H1 (cell line): ENCODE measurements at regions not wholly inside any gene's neighbourhood (a gene's known extent, or its start where the extent isn't known, plus 50 kb on each side); places are given as distances from the start of the nearest gene placed in this dataset.

Experiments used
- CTCF ChIA-PET: fragments of 300-600 bp; sonication (Branson Sonifier 250); formaldehyde crosslinking; loops from one replicate; lab custom pipeline; 2021; ENCODE audit not compliant: partially characterized antibody; lab: Charles Lee
- POLR2A ChIA-PET: fragments of 300-600 bp; sonication (Branson Sonifier 250); formaldehyde crosslinking; loops from one replicate; lab custom pipeline; 2021; ENCODE audit warnings: inconsistent platforms; ENCODE audit not compliant: partially characterized antibody; lab: Charles Lee
- DNase-seq, 2 experiments: peaks; one replicate each; pipeline versions ENCODE4 v3.0.0 to v3.0.0-alpha.2; 2010 to 2022; ENCODE audit warnings: low spot score in 2 of 2, low read depth in 1 of 2, mixed read lengths in 1 of 2
- FAIRE-seq: peaks from 2 replicates; lab custom pipeline; 2011; peaks lifted over from hg19 to GRCh38; lab: Jason Lieb, UNC
- H2AFZ ChIP-seq: 2 replicates; pipeline ENCODE4 v1.8.1; 2012; ENCODE audit warnings: low read length, inconsistent platforms
- H2AK5ac ChIP-seq: 2 replicates; pipeline ENCODE4 v1.6.1; 2013; ENCODE audit warnings: low read depth, low read length
- H2BK120ac ChIP-seq: replicated peaks from 2 replicates; pipeline ENCODE3; 2013; ENCODE audit warnings: low read depth, low read length, inconsistent platforms
- H2BK12ac ChIP-seq: 2 replicates; pipeline ENCODE4 v1.6.1; 2013; ENCODE audit warnings: low read depth, low read length
- H2BK15ac ChIP-seq: 2 replicates; pipeline ENCODE4 v1.6.1; 2013; ENCODE audit warnings: low read length
- H2BK20ac ChIP-seq: 2 replicates; pipeline ENCODE4 v1.6.1; 2013; ENCODE audit warnings: low read length
- H2BK5ac ChIP-seq: 2 replicates; pipeline ENCODE4 v1.6.1; 2013; ENCODE audit warnings: low read depth, low read length
- H3K14ac ChIP-seq: 2 replicates; pipeline ENCODE4 v1.6.1; 2013; ENCODE audit warnings: inconsistent platforms; ENCODE audit not compliant: insufficient read length
- H3K18ac ChIP-seq: 2 replicates; pipeline ENCODE4 v1.6.1; 2013; ENCODE audit warnings: low read length; ENCODE audit errors: extremely low read depth
- H3K23ac ChIP-seq: 2 replicates; pipeline ENCODE4 v1.6.1; 2013; ENCODE audit warnings: inconsistent platforms; ENCODE audit not compliant: insufficient read length
- H3K23me2 ChIP-seq: 2 replicates; pipeline ENCODE4 v1.6.1; 2013; ENCODE audit warnings: low read depth, low read length
- H3K27ac ChIP-seq: 2 replicates; pipeline ENCODE4 v1.6.1; 2011; ENCODE audit warnings: low read depth, low read length, inconsistent platforms
- H3K27me3 ChIP-seq, 4 experiments: replicated peaks in 1 of 4; 1 replicate in 1 of 4; 2 replicates in 3 of 4; pipeline versions ENCODE4 v1.6.1 to v1.8.1; 2011 to 2013; ENCODE audit warnings: low read length in 3 of 4, mild to moderate bottlenecking in 3 of 4, inconsistent platforms in 2 of 4, mixed read lengths in 2 of 4, moderate library complexity in 1 of 4; ENCODE audit not compliant: control insufficient read depth in 3 of 4, insufficient read depth in 3 of 4; ENCODE audit errors: extremely low read depth in 1 of 4
- H3K36me3 ChIP-seq, 4 experiments: 2 replicates each; pipeline versions ENCODE4 v1.6.1 to v1.8.1; 2011 to 2013; ENCODE audit warnings: mild to moderate bottlenecking in 4 of 4, low read length in 3 of 4, moderate library complexity in 2 of 4, control low read depth in 1 of 4, inconsistent platforms in 1 of 4; ENCODE audit not compliant: insufficient read depth in 4 of 4, control insufficient read depth in 2 of 4
- H3K4ac ChIP-seq: replicated peaks from 2 replicates; pipeline ENCODE3; 2013; ENCODE audit warnings: low read length, low read depth, mixed read lengths, inconsistent platforms; ENCODE audit not compliant: insufficient read length
- H3K4me1 ChIP-seq, 4 experiments: replicated peaks in 1 of 4; 1 replicate in 1 of 4; 2 replicates in 3 of 4; pipeline versions ENCODE4 v1.6.1 to v1.8.1; 2011 to 2013; ENCODE audit warnings: low read length in 3 of 4, inconsistent platforms in 2 of 4, mixed read lengths in 1 of 4; ENCODE audit not compliant: insufficient read depth in 4 of 4, control insufficient read depth in 3 of 4
- H3K4me2 ChIP-seq, 2 experiments: 2 replicates each; pipeline versions ENCODE4 v1.6.1 to v1.8.1; 2011 to 2013; ENCODE audit warnings: low read depth in 2 of 2, low read length in 2 of 2, control low read depth in 1 of 2, inconsistent platforms in 1 of 2, mild to moderate bottlenecking in 1 of 2; ENCODE audit not compliant: insufficient read depth in 1 of 2
- H3K4me3 ChIP-seq, 4 experiments: fragments of 200-600, 300-600 bp in 1 of 4; sonication (generic), shearing (Covaris generic), sonication (Bioruptor Twin) in 1 of 4; 2 replicates each; pipeline versions ENCODE4 v1.5.1 to v1.8.1; 2011 to 2016; ENCODE audit warnings: low read length in 4 of 4, low read depth in 3 of 4, control low read depth in 2 of 4, inconsistent platforms in 2 of 4, mild to moderate bottlenecking in 2 of 4, mixed read lengths in 1 of 4, moderate library complexity in 1 of 4; ENCODE audit not compliant: insufficient read depth in 2 of 4; ENCODE audit errors: extremely low read depth in 1 of 4
- H3K56ac ChIP-seq: replicated peaks from 2 replicates; pipeline ENCODE3; 2013; ENCODE audit warnings: low read depth, mild to moderate bottlenecking, mixed read lengths, low read length, inconsistent platforms; ENCODE audit not compliant: insufficient read length
- H3K79me1 ChIP-seq: 2 replicates; pipeline ENCODE4 v1.6.1; 2013; ENCODE audit warnings: low read depth, low read length, control low read depth
- H3K79me2 ChIP-seq, 2 experiments: 2 replicates each; pipeline versions ENCODE4 v1.6.1 to v1.8.1; 2012 to 2013; ENCODE audit warnings: low read length in 2 of 2, mild to moderate bottlenecking in 2 of 2, inconsistent platforms in 1 of 2; ENCODE audit not compliant: insufficient read depth in 2 of 2, control insufficient read depth in 1 of 2
- H3K9ac ChIP-seq, 4 experiments: replicated peaks in 1 of 4; 1 replicate in 1 of 4; 2 replicates in 3 of 4; pipeline versions ENCODE4 v1.6.1 to v1.8.1; 2011 to 2013; ENCODE audit warnings: low read depth in 3 of 4, low read length in 3 of 4, control low read depth in 2 of 4, mild to moderate bottlenecking in 2 of 4, moderate library complexity in 2 of 4, inconsistent platforms in 1 of 4; ENCODE audit errors: extremely low read depth in 1 of 4
- H3K9me3 ChIP-seq, 2 experiments: 2 replicates each; pipeline versions ENCODE4 v1.6.1 to v1.8.1; 2012 to 2013; ENCODE audit warnings: mild to moderate bottlenecking in 2 of 2, moderate library complexity in 2 of 2, control low read depth in 1 of 2, inconsistent platforms in 1 of 2, low read depth in 1 of 2, low read length in 1 of 2, mixed read lengths in 1 of 2; ENCODE audit not compliant: insufficient read depth in 2 of 2
- H4K20me1 ChIP-seq, 2 experiments: replicated peaks in 1 of 2; 2 replicates each; pipeline versions ENCODE3 to v1.8.1; 2011 to 2013; ENCODE audit warnings: inconsistent platforms in 2 of 2, low read length in 2 of 2, mild to moderate bottlenecking in 1 of 2; ENCODE audit not compliant: insufficient read depth in 2 of 2, control insufficient read depth in 1 of 2
- H4K5ac ChIP-seq: 2 replicates; pipeline ENCODE4 v1.6.1; 2013; ENCODE audit warnings: low read length, low read depth, mixed read lengths, inconsistent platforms; ENCODE audit not compliant: insufficient read length
- H4K8ac ChIP-seq: 2 replicates; pipeline ENCODE4 v1.8.0; 2013; ENCODE audit warnings: mild to moderate bottlenecking, moderate library complexity, low read length, inconsistent platforms; ENCODE audit not compliant: insufficient read depth; ENCODE audit errors: extremely low read depth
- H4K91ac ChIP-seq: replicated peaks from 2 replicates; pipeline ENCODE3; 2013; ENCODE audit warnings: low read length, mixed read lengths, inconsistent platforms; ENCODE audit not compliant: insufficient read length
- CTBP2 ChIP-seq: IDR thresholded peaks from 2 replicates; pipeline ENCODE4 v1.7.0; 2011; ENCODE audit warnings: borderline replicate concordance, mild to moderate bottlenecking, moderate library complexity, mixed read lengths, low read length; ENCODE audit not compliant: insufficient read depth, insufficient read length
- HDAC6 ChIP-seq: IDR thresholded peaks from one replicate; pipeline ENCODE4 v1.7.1; 2012; ENCODE audit warnings: low read depth, mild to moderate bottlenecking, inconsistent platforms, low read length, moderate library complexity
- KDM1A ChIP-seq: fragments of 200-600, 300-600 bp; sonication (generic); IDR thresholded peaks from 2 replicates; pipeline ENCODE4 v1.7.1; 2016; ENCODE audit warnings: mild to moderate bottlenecking, low read length, borderline replicate concordance
- RBBP5 ChIP-seq: IDR thresholded peaks from 2 replicates; pipeline ENCODE4 v1.7.1; 2012; ENCODE audit warnings: low read depth, mild to moderate bottlenecking, inconsistent platforms, low read length, moderate library complexity, borderline replicate concordance
- RXRA ChIP-seq: IDR thresholded peaks from 2 replicates; pipeline ENCODE4 v1.6.1; 2011; ENCODE audit warnings: low read depth, mild to moderate bottlenecking, low read length, moderate library complexity; ENCODE audit not compliant: insufficient read depth
- YY1 ChIP-seq: IDR thresholded peaks from 2 replicates; pipeline ENCODE4 v1.6.1; 2011; ENCODE audit warnings: low read depth, mild to moderate bottlenecking, low read length
- WGBS, 2 experiments: shearing (Covaris generic) in 1 of 2; methylation state at CpG; one replicate each; pipeline versions ENCODE4 v1.1.6 to v1.1.7; 2013 to 2015; ENCODE audit warnings: low lambda C conversion rate in 2 of 2, mixed read lengths in 2 of 2, inconsistent platforms in 1 of 2, low coverage in 1 of 2, missing lambda C conversion rate in 1 of 2; ENCODE audit not compliant: insufficient replicate concordance in 2 of 2, insufficient coverage in 1 of 2, insufficient read length in 1 of 2; ENCODE audit errors: extremely low coverage in 1 of 2, missing lambda C conversion rate in 1 of 2; 5-methylcytosine and 5-hydroxymethylcytosine counted together

DNA sequence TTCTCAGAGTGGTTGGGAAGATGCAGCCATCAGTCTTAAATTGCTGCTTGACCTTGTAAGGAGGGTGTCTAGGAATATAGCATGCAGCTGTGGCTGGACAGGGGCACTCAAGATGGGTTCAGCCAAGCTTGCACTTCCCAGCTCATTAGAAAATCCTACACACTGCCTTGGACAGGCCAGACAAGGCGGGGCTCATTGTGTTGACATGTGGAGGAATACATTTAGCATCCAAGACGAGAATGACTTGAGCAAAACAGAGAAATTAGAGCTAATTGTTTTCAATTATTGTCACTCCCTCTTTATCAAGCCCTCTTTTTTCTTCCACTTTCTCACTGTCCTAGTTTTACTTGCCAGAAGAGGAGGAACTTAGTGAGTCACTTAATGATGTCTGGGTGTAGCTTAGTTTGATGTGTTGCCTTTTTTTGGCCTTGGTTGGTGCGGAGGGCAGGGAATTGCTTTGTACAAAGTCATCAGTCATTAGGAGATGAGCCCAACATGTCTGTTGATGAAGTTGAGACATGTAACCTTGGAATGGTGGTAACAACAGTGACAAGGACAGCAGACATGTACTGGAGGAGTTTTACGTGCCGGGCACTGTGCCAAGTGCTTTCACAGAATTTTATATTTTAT, 1219.3 kb upstream of the WWC1 start:
- no peak for TF ChIP-seq RXRA
- TF ChIP-seq HDAC6 = no peak
- TF ChIP-seq YY1 = no peak
- TF ChIP-seq KDM1A = no peak
- no peak for TF ChIP-seq CTBP2
- no peak for TF ChIP-seq RBBP5
- TF ChIP-seq, all 59 proteins: peak for 0
- H3K23ac ChIP-seq = no peak overlapping the region
- no peak overlapping the region for H3K27ac ChIP-seq
- H3K4me2 ChIP-seq = no peak overlapping the region
- no peak overlapping the region for H4K91ac ChIP-seq
- no peak overlapping the region for H2BK20ac ChIP-seq
- DNase-seq = no peak
- H3K4ac ChIP-seq = no peak overlapping the region
- no peak overlapping the region for H3K9ac ChIP-seq
- H4K5ac ChIP-seq = no peak overlapping the region
- 91% methylated on average over 5 of the region's 5 CpGs; no CpG with 5 or more reads in 1 of the 2 experiments for WGBS, 2 experiments
- no peaks in the 10 kb centered on the region for H3K4me1 ChIP-seq
- no peak overlapping the region for H3K4me3 ChIP-seq
- no peak overlapping the region for H4K8ac ChIP-seq
- no peak overlapping the region for H3K18ac ChIP-seq
- H3K79me1 ChIP-seq = no peaks in the 10 kb centered on the region
- H3K79me2 ChIP-seq = no peaks in the 10 kb centered on the region
- POLR2A ChIA-PET = no interaction called here
- no peaks in the 10 kb centered on the region for H3K27me3 ChIP-seq
- H2BK5ac ChIP-seq = no peak overlapping the region
- CTCF ChIA-PET = interaction anchor here (1.0 to 4.7 kb wide), 2 partner anchors 10 to 22 kb away, joined by 3 to 24 read pairs; no protein-coding TSS in a partner anchor
- no peak overlapping the region for H2BK15ac ChIP-seq
- H2BK12ac ChIP-seq = no peak overlapping the region
- H3K23me2 ChIP-seq = no peaks in the 10 kb centered on the region
- H2AK5ac ChIP-seq = no peak overlapping the region
- no peak for FAIRE-seq
- no peak overlapping the region for H3K56ac ChIP-seq
- H4K20me1 ChIP-seq = no peaks in the 10 kb centered on the region
- H3K36me3 ChIP-seq = no peaks in the 10 kb centered on the region
- H3K14ac ChIP-seq = no peak overlapping the region
- no peaks in the 10 kb centered on the region for H3K9me3 ChIP-seq
- no peak overlapping the region for H2AFZ ChIP-seq
- H2BK120ac ChIP-seq = no peak overlapping the region
